Loucy (cell line): ENCODE measurements at regions not wholly inside any gene's neighbourhood (a gene's known extent, or its start where the extent isn't known, plus 50 kb on each side); places are given as distances from the start of the nearest gene placed in this dataset.
"Not testable (repeated sequence)": the region's sequence is repeated elsewhere in the genome, so short reads cannot be mapped to it uniquely, and the experiment has no call there.

Experiments used
- H2AFZ ChIP-seq: fragments of 200-600 bp; sonication (generic); 2 replicates; pipeline ENCODE4 v1.6.0; 2016; ENCODE audit warnings: antibody characterized with exemption, mild to moderate bottlenecking, low read length, moderate library complexity
- H3F3A ChIP-seq: fragments of 200-600 bp; 2 replicates; pipeline ENCODE4 v1.6.0; 2016; ENCODE audit warnings: antibody characterized with exemption, low read depth, mild to moderate bottlenecking
- H3K27me3 ChIP-seq: fragments of 200-600 bp; sonication (generic); 2 replicates; pipeline ENCODE4 v1.6.1; 2014; ENCODE audit warnings: low read length, mild to moderate bottlenecking; ENCODE audit not compliant: insufficient read depth, poor library complexity, severe bottlenecking
- H3K36me3 ChIP-seq: fragments of 200-600 bp; sonication (generic); 2 replicates; pipeline ENCODE4 v1.6.1; 2016; ENCODE audit warnings: low read length; ENCODE audit not compliant: insufficient read depth
- H3K4me1 ChIP-seq: fragments of 200-600 bp; sonication (generic); 2 replicates; pipeline ENCODE4 v1.5.1; 2014; ENCODE audit warnings: low read length, mild to moderate bottlenecking; ENCODE audit not compliant: insufficient read depth, poor library complexity, severe bottlenecking
- H3K4me2 ChIP-seq: fragments of 200-600 bp; sonication (generic); 2 replicates; pipeline ENCODE4 v1.6.0; 2014; ENCODE audit warnings: antibody characterized with exemption, low read length, low read depth, mild to moderate bottlenecking; ENCODE audit not compliant: poor library complexity, severe bottlenecking
- H3K4me3 ChIP-seq: fragments of 200-600 bp; sonication (generic); 2 replicates; pipeline ENCODE4 v1.5.1; 2014; ENCODE audit warnings: low read length, mild to moderate bottlenecking, mixed read lengths; ENCODE audit not compliant: poor library complexity, severe bottlenecking
- H3K79me2 ChIP-seq: fragments of 200-600 bp; sonication (generic); 2 replicates; pipeline ENCODE4 v1.6.1; 2014; ENCODE audit warnings: low read length; ENCODE audit not compliant: insufficient read depth
- H3K9ac ChIP-seq: fragments of 200-600 bp; sonication (generic); 2 replicates; pipeline ENCODE4 v1.6.0; 2014; ENCODE audit warnings: mild to moderate bottlenecking, low read depth, low read length, moderate library complexity; ENCODE audit not compliant: poor library complexity, severe bottlenecking
- H3K9me2 ChIP-seq: fragments of 200-600 bp; sonication (generic); replicated peaks from 2 replicates; pipeline ENCODE4 v1.6.1; 2016; ENCODE audit warnings: low read depth, low read length, mixed read lengths
- H3K9me3 ChIP-seq: fragments of 200-600 bp; sonication (generic); 2 replicates; pipeline ENCODE4 v1.6.1; 2014; ENCODE audit warnings: mild to moderate bottlenecking, antibody characterized with exemption, low read length, low read depth; ENCODE audit not compliant: insufficient read depth
- H4K20me1 ChIP-seq: fragments of 200-600 bp; sonication (generic); 2 replicates; pipeline ENCODE4 v1.6.0; 2014; ENCODE audit warnings: antibody characterized with exemption, low read length, mild to moderate bottlenecking; ENCODE audit not compliant: insufficient read depth, poor library complexity, severe bottlenecking
- EZH2phosphoT487 ChIP-seq: fragments of 200-600 bp; IDR thresholded peaks from 2 replicates; pipeline ENCODE4 v1.6.1; 2018; ENCODE audit warnings: antibody characterized with exemption, mild to moderate bottlenecking, moderate library complexity, borderline replicate concordance
- TF ChIP-seq, protein P1 (sequence below): fragments of 200-600 bp; sonication (generic); conservative IDR thresholded peaks from 2 replicates; pipeline ENCODE4 v1.5.1; 2014; ENCODE audit warnings: mild to moderate bottlenecking, antibody characterized with exemption, low read length

DNA sequence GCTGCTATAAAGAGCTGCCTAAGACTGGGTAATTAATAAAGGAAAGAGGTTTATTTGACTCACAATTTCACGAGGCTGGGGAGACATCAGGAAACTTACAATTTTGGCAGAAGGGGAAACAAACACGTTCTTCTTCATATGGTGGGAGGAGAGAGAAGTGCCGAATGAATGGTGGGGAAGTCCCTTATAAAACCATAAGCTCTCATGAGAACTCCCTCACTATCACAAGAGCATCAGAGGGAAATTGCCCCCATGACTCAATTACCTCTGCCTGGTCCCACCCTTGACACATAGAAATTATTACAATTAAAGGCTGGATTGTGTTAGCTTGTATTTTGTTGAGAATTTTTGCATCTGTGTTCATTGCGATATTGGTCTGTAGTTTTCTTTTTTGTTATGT is 460.5 kb upstream of the RAB6C start:
- Histone ChIP-seq H3K36me3 (no peaks in the 10 kb centered on the region), H3F3A (no peaks in the 10 kb centered on the region), H3K9ac (no peak overlapping the region), H2AFZ (no peak overlapping the region), H3K4me3 (no peak overlapping the region), H3K4me2 (no peak overlapping the region), H3K79me2 (no peaks in the 10 kb centered on the region), H3K4me1 (no peaks in the 10 kb centered on the region), H3K9me2 (no peaks in the 10 kb centered on the region), H3K27me3 (no peaks in the 10 kb centered on the region), H4K20me1 (no peaks in the 10 kb centered on the region), H3K9me3 (no peaks in the 10 kb centered on the region)
- TF ChIP-seq, protein P1, sequence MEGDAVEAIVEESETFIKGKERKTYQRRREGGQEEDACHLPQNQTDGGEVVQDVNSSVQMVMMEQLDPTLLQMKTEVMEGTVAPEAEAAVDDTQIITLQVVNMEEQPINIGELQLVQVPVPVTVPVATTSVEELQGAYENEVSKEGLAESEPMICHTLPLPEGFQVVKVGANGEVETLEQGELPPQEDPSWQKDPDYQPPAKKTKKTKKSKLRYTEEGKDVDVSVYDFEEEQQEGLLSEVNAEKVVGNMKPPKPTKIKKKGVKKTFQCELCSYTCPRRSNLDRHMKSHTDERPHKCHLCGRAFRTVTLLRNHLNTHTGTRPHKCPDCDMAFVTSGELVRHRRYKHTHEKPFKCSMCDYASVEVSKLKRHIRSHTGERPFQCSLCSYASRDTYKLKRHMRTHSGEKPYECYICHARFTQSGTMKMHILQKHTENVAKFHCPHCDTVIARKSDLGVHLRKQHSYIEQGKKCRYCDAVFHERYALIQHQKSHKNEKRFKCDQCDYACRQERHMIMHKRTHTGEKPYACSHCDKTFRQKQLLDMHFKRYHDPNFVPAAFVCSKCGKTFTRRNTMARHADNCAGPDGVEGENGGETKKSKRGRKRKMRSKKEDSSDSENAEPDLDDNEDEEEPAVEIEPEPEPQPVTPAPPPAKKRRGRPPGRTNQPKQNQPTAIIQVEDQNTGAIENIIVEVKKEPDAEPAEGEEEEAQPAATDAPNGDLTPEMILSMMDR = no peak
- no peak for TF ChIP-seq EZH2phosphoT487

- H3K9me3 ChIP-seq, H3K9me2 ChIP-seq, H3K4me1 ChIP-seq, H3K36me3 ChIP-seq, H3F3A ChIP-seq, H4K20me1 ChIP-seq, H3K27me3 ChIP-seq, H3K4me3 ChIP-seq, H3K9ac ChIP-seq, H2AFZ ChIP-seq, H3K4me2 ChIP-seq, H3K79me2 ChIP-seq: not testable (repeated sequence)
Observed at GRCh38 chr2:129532158-129532557, 447.3 kb upstream of the RAB6C start.

GRCh38 chr2:129548880-129549279 is 430.6 kb upstream of the RAB6C start:
- Histone ChIP-seq H2AFZ (no peak overlapping the region), H3K4me3 (no peak overlapping the region), H3K9me2 (no peaks in the 10 kb centered on the region), H3F3A (no peaks in the 10 kb centered on the region), H3K9ac (no peak overlapping the region), H3K4me1 (no peaks in the 10 kb centered on the region), H3K9me3 (no peaks in the 10 kb centered on the region; the same call in 1 of the 2 replicates), H3K4me2 (no peak overlapping the region), H4K20me1 (no peaks in the 10 kb centered on the region), H3K79me2 (no peaks in the 10 kb centered on the region), H3K27me3 (no peaks in the 10 kb centered on the region), H3K36me3 (no peaks in the 10 kb centered on the region)
- TF ChIP-seq EZH2phosphoT487 = no peak
- TF ChIP-seq, protein P1 = no peak

DNA sequence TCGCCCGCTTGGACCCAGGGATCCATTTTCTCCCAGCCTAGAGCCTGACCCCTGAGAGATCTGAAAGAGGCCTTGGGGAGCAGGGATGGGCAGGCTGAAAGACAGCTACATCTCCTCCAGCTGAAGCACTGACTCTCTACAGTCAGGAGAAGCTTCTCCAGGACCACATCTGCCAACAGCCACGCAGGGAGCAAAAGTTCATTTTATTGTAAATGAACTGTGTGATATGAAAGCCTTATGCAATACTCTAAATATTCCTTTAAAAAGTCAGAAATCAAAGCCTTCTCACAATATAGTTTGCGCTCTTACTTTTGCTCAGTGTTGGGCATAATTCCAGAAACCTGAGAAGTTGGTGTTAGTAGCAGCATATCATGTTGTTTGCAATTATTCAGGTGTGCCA is 428.9 kb upstream of the RAB6C start:
- no peak overlapping the region for H3K4me3 ChIP-seq
- no peaks in the 10 kb centered on the region for H3K9me2 ChIP-seq
- H3K9ac ChIP-seq = no peak overlapping the region
- H3K36me3 ChIP-seq = no peaks in the 10 kb centered on the region
- H3K79me2 ChIP-seq = no peaks in the 10 kb centered on the region
- no peaks in the 10 kb centered on the region for H3F3A ChIP-seq
- no peaks in the 10 kb centered on the region for H3K27me3 ChIP-seq
- H3K4me1 ChIP-seq = no peaks in the 10 kb centered on the region
- H3K4me2 ChIP-seq = no peak overlapping the region
- no peaks in the 10 kb centered on the region for H4K20me1 ChIP-seq
- H2AFZ ChIP-seq = no peak overlapping the region
- no peak for TF ChIP-seq EZH2phosphoT487
- TF ChIP-seq, protein P1 = no peak
- H3K9me3 ChIP-seq = no peaks in the 10 kb centered on the region; the same call in 1 of the 2 replicates
